B cell (primary cell): ENCODE measurements at regions not wholly inside any gene's neighbourhood (a gene's known extent, or its start where the extent isn't known, plus 50 kb on each side); places are given as distances from the start of the nearest gene placed in this dataset.

Experiments
- EZH2 ChIP-seq: IDR thresholded peaks from 2 replicates; pipeline ENCODE4 v1.6.1; 2012; ENCODE audit warnings: borderline replicate concordance, low read depth, mild to moderate bottlenecking, moderate library complexity, low read length; ENCODE audit not compliant: insufficient read depth, poor library complexity, severe bottlenecking
- TF ChIP-seq, protein P1 (sequence below): fragments of 200-600 bp; IDR thresholded peaks from one replicate; pipeline ENCODE4 v1.8.0; 2022; ENCODE audit warnings: antibody characterized with exemption, mild to moderate bottlenecking

DNA sequence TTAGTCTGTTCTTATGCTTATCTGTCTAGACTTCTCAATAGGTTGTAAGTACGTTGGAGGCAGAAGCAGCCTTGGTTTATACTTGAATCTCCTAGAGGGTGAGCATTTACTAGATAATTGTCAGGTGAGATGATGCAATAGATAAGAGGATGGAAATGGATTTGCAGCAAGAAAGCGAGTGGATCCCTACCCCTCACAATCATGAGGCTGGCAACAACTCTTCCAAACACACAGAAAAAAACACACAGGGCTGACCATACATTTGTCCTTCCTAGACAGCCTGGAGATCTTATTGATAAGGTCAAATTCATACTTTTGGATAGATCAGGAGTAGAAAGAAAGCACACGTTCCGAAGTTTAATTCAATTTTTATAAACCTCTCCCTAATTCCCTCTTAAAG is 481.4 kb upstream of the CAMK1G start:
- TF ChIP-seq, protein P1, sequence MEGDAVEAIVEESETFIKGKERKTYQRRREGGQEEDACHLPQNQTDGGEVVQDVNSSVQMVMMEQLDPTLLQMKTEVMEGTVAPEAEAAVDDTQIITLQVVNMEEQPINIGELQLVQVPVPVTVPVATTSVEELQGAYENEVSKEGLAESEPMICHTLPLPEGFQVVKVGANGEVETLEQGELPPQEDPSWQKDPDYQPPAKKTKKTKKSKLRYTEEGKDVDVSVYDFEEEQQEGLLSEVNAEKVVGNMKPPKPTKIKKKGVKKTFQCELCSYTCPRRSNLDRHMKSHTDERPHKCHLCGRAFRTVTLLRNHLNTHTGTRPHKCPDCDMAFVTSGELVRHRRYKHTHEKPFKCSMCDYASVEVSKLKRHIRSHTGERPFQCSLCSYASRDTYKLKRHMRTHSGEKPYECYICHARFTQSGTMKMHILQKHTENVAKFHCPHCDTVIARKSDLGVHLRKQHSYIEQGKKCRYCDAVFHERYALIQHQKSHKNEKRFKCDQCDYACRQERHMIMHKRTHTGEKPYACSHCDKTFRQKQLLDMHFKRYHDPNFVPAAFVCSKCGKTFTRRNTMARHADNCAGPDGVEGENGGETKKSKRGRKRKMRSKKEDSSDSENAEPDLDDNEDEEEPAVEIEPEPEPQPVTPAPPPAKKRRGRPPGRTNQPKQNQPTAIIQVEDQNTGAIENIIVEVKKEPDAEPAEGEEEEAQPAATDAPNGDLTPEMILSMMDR: no peak
- no peak for TF ChIP-seq EZH2
